ENCODE measurements at regions not wholly inside any gene's neighbourhood (a gene's known extent, or its start where the extent isn't known, plus 50 kb on each side); places are given as distances from the start of the nearest gene placed in this dataset. TPM values are rescaled to one million over a fixed set of nuclear protein-coding genes. Genes with fewer than 3 reads are reported as not detected.

GRCh38 chr4:30600246-30601017 lies 119.7 kb upstream of the PCDH7 start:
- DNase-seq = no peak

- no peak for DNase-seq
Observed at GRCh38 chr4:30601070-30601865, 118.9 kb upstream of the PCDH7 start.

GRCh38 chr4:30605616-30606190 lies 114.5 kb upstream of the PCDH7 start:
- DNase-seq = peak; percentile 30

- no peak for DNase-seq
Observed at GRCh38 chr4:30610361-30610760, 109.8 kb upstream of the PCDH7 start.

- DNase-seq = peak; percentile 15
Observed at GRCh38 chr4:30614771-30615170, 105.4 kb upstream of the PCDH7 start.

- no peak for DNase-seq
Observed at GRCh38 chr4:30616942-30617646, 103.1 kb upstream of the PCDH7 start.

GRCh38 chr4:30617836-30618235 lies 102.3 kb upstream of the PCDH7 start:
- no peak for DNase-seq

GRCh38 chr4:30619679-30620078 lies 100.5 kb upstream of the PCDH7 start:
- peak; percentile 87 for DNase-seq

- peak; percentile 28 for DNase-seq
Observed at GRCh38 chr4:30620711-30621110, 99.5 kb upstream of the PCDH7 start.

- DNase-seq = no peak
Observed at GRCh38 chr4:30630431-30630830, 89.7 kb upstream of the PCDH7 start.

- no peak for DNase-seq
Observed at GRCh38 chr4:30632751-30633150, 87.4 kb upstream of the PCDH7 start.

- no peak for DNase-seq
Observed at GRCh38 chr4:30641345-30641744, 78.8 kb upstream of the PCDH7 start.

- DNase-seq = no peak
Observed at GRCh38 chr4:30642567-30642966, 77.6 kb upstream of the PCDH7 start.

- DNase-seq = no peak
Observed at GRCh38 chr4:30653291-30653690, 66.9 kb upstream of the PCDH7 start.

GRCh38 chr4:30656828-30657227 lies 63.3 kb upstream of the PCDH7 start:
- DNase-seq = no peak

GRCh38 chr4:30667919-30668318 lies 52.2 kb upstream of the PCDH7 start:
- DNase-seq = no peak

- DNase-seq = peak; percentile 4
Observed at GRCh38 chr4:30670206-30670605, 50.0 kb upstream of the PCDH7 start.

Small RNAs in the stretch of these regions (small RNA-seq; reads per million reads assigned to genes)
- not detected for gene AC097510.1 (ENCODE audit: low replicate concordance)
